Progenitor cell of endocrine pancreas (in vitro differentiated cells): ENCODE measurements at regions not wholly inside any gene's neighbourhood (a gene's known extent, or its start where the extent isn't known, plus 50 kb on each side); places are given as distances from the start of the nearest gene placed in this dataset.

Experiments used
- DNase-seq: peaks from one replicate; pipeline ENCODE4 v3.0.0; 2021; ENCODE audit warnings: low spot score; ENCODE audit not compliant: unreplicated experiment
- H3K27ac Mint-ChIP-seq: 2 replicates; pipeline ENCODE4 v1.8.0; 2021; ENCODE audit warnings: mild to moderate bottlenecking, moderate library complexity, mixed read lengths
- H3K27me3 Mint-ChIP-seq: 2 replicates; pipeline ENCODE4 v1.8.0; 2021; ENCODE audit warnings: mixed read lengths
- H3K36me3 Mint-ChIP-seq: 2 replicates; pipeline ENCODE4 v1.8.0; 2022; ENCODE audit warnings: mixed read lengths; ENCODE audit not compliant: insufficient read depth
- H3K4me1 Mint-ChIP-seq: 2 replicates; pipeline ENCODE4 v1.8.0; 2021; ENCODE audit warnings: low read depth, mixed read lengths
- H3K4me3 Mint-ChIP-seq: 2 replicates; pipeline ENCODE4 v1.8.0; 2021; ENCODE audit warnings: low read depth, mild to moderate bottlenecking, moderate library complexity, mixed read lengths
- H3K9me3 Mint-ChIP-seq: 2 replicates; pipeline ENCODE4 v1.8.0; 2021; ENCODE audit warnings: low read depth, mixed read lengths
- CTCF ChIP-seq: fragments of 200-600 bp; sonication (generic); IDR thresholded peaks from one replicate; pipeline ENCODE4 v1.5.0; 2021; ENCODE audit warnings: antibody characterized with exemption, mild to moderate bottlenecking; ENCODE audit not compliant: unreplicated experiment

GRCh38 chr1:5552787-5553484, 439.3 kb downstream of the NPHP4 start:
- Mint-ChIP-seq H3K4me1 (no peaks in the 10 kb centered on the region), H3K9me3 (peaks cover 2% of the 10 kb centered on the region), H3K27me3 (peaks cover 4% of the 10 kb centered on the region), H3K36me3 (no peaks in the 10 kb centered on the region), H3K4me3 (no peak overlapping the region), H3K27ac (no peak overlapping the region)
- no peak for TF ChIP-seq CTCF
- DNase-seq, result no peak

GRCh38 chr1:5551274-5551975, 440.8 kb downstream of the NPHP4 start:
- H3K36me3 Mint-ChIP-seq, result no peaks in the 10 kb centered on the region
- H3K4me1 Mint-ChIP-seq, result no peaks in the 10 kb centered on the region
- no peak for TF ChIP-seq CTCF
- DNase-seq, result no peak
- H3K4me3 Mint-ChIP-seq, result no peak overlapping the region
- H3K27ac Mint-ChIP-seq, result no peak overlapping the region
- H3K27me3 Mint-ChIP-seq, result peaks cover 4% of the 10 kb centered on the region
- no peaks in the 10 kb centered on the region for H3K9me3 Mint-ChIP-seq

- peaks cover 4% of the 10 kb centered on the region for H3K27me3 Mint-ChIP-seq
- TF ChIP-seq CTCF, result no peak
- DNase-seq, result no peak
- H3K36me3 Mint-ChIP-seq, result no peaks in the 10 kb centered on the region
- no peak overlapping the region for H3K27ac Mint-ChIP-seq
- no peaks in the 10 kb centered on the region for H3K4me1 Mint-ChIP-seq
- no peak overlapping the region for H3K4me3 Mint-ChIP-seq
- no peaks in the 10 kb centered on the region for H3K9me3 Mint-ChIP-seq
Observed at GRCh38 chr1:5548266-5548665, 444.0 kb downstream of the NPHP4 start.

GRCh38 chr1:5543235-5543634, 449.0 kb downstream of the NPHP4 start:
- Mint-ChIP-seq H3K9me3 (peaks cover 8% of the 10 kb centered on the region), H3K27ac (no peak overlapping the region), H3K4me3 (no peak overlapping the region), H3K27me3 (no peaks in the 10 kb centered on the region), H3K36me3 (no peaks in the 10 kb centered on the region), H3K4me1 (no peaks in the 10 kb centered on the region)
- DNase-seq, result no peak
- TF ChIP-seq CTCF, result no peak

GRCh38 chr1:5532811-5533210, 459.4 kb downstream of the NPHP4 start:
- Mint-ChIP-seq H3K4me1 (peaks cover 4% of the 10 kb centered on the region), H3K4me3 (no peak overlapping the region), H3K9me3 (peaks cover 3% of the 10 kb centered on the region), H3K27me3 (peaks cover 11% of the 10 kb centered on the region), H3K27ac (no peak overlapping the region), H3K36me3 (no peaks in the 10 kb centered on the region)
- DNase-seq, result no peak
- no peak for TF ChIP-seq CTCF
